NCI-H2227 (cell line): ENCODE measurements at regions not wholly inside any gene's neighbourhood (a gene's known extent, or its start where the extent isn't known, plus 50 kb on each side); places are given as distances from the start of the nearest gene placed in this dataset.

Source experiments
- DNase-seq: peaks from one replicate; lab custom pipeline; 2025; ENCODE audit not compliant: unreplicated experiment; lab: John Stamatoyannopoulos, UW

DNA sequence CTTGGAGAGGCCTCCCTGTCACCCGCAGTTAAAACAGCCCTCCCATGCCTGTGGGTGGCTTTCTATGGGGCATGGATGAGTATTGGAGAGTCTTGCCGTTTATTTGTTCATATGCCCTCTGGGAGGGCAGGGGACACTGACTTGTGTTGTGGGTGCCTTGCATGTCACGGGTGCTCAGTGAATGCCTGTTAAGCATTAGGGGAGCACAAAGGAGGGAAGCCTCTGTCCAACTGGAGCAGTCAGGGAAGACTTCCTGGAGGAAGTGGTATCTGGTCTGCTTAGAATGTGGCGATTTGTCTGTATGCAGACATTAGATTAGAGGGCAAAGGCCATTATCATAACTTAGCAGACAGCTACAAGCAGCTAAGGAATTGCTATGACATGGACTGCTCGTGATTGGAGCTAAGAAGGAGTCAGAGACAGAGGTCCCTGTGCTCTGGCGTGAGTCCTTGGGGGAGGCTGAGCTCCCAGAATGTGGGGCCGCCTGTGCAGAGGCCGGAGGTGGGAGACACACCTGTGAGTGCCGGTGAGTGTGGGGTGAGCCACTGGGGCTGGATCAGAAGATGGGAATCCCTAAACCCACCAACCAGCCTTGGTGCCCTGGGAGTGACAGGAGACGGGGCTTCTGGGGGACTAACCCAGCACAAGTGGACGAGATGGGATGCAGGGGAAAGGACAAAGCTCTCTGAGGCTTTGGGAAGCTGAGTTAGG is 286.1 kb downstream of the SEC14L1 start:
- DNase-seq: no peak

DNA sequence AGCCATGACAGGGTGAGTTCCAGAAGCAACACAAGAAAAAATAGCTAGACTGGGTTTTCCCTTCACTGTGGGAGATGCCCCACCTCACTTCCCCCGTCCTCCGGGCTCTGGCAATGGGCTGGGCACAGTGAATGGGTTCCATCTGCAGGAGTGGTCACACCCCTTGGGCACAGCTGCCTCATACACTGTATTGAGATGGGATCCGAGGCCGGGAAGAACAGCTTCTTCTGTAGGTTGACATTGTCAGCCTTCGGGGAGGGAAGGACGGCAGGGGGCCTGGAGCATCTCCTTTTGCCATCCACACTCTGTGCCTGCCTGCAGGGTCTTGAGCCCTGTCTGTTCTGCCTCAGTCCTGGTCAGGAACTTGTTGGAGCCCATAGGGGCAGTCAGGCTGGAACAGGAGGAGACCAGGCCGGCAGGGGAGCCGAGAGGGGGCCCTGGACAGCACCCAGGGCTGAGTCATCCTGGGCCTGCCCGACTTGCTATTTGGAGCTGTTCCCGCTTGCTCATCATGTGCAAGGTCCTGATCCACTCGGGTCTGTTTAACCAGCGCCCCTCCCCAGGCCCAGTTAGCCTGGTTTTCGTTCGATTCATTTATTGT is 286.7 kb downstream of the SEC14L1 start:
- peak; percentile 19 for DNase-seq

DNA sequence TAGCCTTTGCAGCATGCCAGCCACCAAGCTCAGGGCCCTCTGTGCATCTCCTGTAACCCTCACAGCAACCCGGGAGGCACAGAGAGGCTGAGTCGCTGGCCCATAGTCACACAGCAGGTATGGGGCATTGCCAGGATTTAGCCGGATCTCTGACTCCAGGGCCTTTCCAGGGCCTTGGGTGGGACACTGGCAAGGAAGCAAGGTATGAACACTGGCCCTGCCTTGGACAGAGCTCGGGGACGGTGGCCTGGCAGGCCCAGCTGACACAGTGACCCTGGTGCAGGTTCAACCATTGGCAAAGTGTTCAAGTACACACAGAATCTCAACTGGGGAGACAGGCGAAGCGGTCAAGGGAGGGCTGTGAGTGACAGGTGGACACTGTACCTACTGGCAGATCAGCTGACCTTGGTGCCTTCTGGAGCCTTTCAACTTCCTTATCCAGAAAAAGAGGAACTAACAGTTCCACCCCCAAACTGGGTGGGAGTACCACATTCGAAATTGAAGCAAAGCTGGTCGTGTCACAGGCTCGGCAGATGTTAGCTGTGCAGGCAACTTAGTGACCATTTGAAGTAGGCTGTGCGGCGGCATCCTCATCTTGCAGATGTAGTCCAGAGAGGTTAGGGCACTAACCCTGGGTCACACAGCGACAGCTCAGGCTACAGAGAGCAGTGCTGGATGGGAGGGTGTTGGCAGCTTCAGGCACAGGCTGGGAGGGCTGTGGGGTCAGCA is 287.4 kb downstream of the SEC14L1 start:
- DNase-seq: no peak

DNA sequence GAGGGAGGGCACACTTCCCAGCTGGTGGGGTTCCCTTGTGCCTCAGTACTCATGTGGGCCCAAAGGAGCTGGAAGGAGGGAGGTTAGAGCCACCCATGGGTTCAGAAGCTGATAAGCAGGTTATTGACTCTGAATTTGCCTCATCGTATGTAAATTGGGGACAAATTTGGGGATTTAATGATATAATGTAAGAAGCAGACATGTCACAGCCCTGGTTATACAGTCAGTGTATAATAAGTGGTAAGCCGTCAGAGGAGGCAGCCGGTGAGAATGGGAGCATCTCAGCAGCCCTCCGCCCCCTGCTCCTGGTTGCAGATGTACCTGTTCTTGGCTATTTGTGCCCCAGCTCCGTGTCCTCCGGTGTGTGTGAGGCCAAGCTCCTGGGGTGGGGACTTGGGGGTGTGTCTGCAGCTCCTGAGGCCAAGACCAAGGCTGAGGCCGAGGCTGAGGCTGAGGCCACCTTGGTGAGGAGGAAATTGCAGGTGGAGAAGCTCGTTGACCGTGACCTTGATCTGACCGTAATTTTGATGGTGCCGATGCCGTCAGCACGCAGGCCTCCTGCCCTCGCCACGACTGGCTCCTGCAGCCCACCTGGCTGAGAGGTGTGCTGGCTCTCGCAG is 288.1 kb downstream of the SEC14L1 start:
- DNase-seq: no peak

DNA sequence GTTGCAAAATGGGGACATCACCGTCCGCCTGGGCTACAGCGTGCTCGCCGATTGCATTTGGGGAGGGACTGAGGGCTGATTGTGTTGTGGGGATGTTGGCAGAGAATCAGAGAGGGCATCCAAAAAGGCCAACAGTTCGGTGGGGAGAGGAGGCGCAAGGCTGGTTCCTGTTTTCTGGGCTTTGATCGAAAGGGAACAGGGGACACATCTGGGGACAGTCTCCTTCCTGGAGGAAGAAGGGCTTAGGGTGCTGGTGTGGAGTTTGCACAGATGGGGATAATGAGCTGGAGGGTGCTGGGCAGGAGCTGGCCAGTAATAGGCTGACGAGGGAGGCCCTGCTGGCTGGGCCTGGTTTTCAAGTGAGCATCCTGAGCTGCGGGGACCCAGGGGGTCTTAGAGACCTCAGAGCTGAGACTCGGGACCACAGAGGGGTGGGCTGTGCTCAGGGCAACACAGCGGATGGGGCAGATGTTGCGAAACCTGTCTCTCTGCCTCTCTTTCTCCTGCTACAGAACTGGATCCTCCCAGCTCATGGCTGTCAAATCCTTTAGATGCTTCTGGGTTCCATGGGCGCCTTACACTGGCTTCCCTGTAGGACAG is 288.7 kb downstream of the SEC14L1 start:
- DNase-seq: no peak

DNA sequence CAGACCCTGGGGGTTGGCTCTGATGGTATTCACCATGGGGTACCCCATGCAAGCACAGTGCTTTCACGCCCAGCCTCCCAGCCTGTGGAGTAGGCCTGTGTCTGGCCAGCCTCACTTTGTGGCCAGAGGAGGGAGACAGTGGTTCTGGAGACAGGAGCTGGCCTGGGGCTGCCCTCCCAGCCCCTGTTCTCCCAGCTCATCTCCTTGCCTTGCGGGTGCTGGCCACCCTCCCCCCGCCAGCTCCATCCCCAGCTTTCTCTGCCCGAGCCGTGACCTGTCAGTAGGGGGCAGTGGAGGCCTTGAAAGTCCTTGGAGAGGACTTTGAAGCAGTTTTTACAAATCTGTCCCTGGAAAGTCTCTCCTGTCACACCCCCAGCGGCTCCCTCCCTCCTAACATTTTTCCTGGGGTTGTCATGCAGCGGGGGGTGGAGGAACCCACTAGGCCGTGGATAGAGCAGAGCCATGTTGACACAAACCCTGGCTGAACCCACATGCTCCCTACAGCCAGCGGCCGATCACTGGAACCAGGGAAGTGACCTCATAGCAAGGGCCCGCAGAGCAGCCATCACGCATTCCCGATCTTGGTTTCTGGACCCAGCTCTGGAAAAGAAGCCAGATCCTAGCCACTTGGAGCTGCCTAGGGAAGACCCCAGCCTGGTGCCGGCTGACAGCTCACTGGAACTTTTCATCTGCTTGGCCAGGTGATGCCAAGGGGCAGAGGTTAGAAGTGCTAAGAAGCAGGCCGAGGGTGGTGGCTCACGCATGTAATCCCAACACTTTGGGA is 289.4 kb downstream of the SEC14L1 start:
- peak; percentile 75 for DNase-seq

DNA sequence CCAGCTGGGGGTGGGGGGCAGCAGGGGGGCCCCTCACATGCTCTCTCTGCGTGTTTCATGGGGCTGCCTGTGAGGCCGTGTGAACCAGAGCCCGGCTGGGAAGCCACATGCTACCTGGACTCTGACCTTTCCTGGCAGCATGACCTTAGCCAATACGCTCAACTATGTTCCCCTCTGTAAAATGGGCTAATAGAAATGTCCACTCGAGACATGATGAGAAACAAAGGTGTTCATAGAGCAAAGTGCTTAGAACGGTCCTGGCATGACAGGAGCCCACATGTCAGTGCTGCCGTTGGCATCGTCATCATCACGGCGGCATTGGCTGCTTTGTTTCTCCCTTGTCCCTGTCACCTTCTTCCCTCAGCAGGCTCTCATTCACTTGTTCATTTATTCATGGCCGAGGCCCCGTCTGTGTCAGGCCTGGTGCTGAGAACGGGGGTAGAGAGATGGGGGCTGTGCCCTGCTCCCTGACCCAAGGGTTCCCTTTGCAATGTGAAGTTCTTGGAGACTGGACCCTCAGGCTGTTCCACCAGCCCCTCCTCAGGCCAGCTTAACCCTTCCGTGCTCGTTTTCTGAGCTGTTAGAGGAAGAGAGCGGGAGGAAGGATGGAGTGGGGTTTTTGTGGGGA is 291.4 kb downstream of the SEC14L1 start:
- no peak for DNase-seq

DNA sequence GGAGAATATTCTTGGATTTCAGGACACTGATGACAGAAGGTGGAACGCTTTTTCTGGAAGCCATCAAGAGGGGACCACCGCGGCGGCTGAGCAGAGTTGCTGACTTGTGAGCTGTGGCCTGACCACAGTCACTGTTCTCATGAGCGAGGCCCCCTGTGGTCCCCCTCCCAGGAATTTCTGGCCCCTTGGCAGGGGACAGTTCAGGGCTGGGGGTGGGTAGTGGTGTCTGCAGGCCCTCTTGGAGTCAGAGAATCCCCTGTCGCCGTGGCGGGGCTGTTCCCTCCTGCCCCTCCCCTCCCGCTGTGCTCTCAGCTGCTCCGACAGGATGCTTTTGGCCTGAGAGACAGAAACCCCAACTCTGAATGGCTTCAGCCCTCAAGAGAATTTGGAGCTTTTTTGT is 292.0 kb downstream of the SEC14L1 start:
- no peak for DNase-seq

DNA sequence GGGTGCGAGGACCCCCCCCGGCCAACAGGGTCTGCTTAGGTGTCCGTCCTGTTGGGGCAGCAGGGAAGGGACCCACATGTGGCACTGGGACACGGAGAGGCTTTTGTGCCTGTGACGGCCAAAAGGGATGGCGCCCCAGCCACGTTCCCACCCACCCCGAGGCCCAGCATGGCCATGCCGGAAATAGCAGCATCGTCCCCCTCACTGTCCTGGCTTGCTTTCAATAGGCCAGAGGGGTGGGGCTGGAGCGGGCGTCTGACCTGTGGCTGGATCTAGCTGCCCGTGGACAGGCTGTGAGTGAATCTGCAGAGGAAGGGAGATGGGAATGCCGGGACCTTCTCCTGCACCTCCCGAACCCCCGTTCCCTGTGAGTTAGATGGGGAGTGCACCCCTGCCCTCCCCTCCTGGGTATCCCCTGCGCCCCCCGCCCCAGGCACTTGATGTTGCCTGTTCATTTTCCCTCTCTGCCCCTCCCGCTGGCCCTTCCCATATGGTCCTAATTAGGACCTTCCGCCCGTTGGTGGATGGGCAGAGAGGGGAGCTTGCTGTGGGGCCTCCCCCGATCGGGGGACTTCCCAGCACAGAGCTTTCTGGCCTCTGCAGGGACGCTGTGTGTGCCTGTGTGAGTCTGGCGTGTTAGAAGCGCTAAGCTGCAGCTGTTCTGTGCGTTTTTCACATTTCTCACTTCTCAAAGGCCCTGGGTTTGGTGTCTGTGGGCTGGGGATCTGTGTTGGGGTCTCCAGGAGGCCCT is 292.8 kb downstream of the SEC14L1 start:
- DNase-seq: peak; percentile 19

DNA sequence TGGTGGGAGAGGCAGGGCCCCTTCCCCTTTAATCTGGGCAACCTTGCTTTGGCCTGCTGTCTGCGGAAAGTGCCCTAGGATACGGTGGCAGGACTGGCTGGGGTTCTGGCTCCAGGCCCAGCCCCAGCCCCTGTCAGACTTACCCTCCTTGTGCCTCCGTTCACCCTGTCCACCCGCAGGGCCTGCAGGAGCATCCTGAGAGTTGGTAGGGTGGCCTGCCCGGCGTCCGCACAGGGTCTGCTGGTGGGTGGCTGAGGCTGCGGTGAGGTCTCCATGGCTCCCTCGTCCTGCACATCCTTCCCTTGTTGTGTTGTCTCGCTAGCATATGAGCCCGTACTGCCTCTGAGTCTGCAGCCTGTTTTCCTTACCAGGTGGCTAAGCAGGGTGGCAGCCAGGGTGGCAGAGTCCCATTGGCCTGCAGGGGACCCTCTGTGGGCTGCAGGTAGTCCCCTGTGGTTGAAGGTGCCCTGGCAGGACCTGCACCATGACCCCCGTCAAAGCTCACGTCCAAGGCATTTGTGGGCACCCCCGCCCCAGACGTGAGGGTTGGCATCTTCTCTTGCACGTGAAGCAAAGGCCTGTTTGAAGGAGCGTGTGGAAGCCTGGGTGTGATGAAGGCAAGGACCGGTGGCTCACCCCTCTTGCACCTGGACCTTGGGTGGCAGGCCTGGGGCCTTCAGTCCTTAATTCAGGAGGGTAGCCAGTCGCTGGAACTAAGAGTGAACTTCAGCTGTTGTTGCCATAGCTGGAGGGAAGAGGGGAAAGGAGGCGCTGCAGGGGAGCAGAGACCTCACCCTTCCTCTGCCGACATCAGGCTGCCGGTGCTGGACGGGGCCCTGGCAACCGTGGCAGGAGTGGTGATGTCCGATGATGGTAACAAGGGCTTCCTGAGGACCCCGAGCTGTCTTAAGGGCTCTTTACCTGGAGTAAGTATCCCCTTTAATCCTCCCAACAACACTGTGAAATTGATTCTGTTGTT is 293.7 kb downstream of the SEC14L1 start:
- no peak for DNase-seq

DNA sequence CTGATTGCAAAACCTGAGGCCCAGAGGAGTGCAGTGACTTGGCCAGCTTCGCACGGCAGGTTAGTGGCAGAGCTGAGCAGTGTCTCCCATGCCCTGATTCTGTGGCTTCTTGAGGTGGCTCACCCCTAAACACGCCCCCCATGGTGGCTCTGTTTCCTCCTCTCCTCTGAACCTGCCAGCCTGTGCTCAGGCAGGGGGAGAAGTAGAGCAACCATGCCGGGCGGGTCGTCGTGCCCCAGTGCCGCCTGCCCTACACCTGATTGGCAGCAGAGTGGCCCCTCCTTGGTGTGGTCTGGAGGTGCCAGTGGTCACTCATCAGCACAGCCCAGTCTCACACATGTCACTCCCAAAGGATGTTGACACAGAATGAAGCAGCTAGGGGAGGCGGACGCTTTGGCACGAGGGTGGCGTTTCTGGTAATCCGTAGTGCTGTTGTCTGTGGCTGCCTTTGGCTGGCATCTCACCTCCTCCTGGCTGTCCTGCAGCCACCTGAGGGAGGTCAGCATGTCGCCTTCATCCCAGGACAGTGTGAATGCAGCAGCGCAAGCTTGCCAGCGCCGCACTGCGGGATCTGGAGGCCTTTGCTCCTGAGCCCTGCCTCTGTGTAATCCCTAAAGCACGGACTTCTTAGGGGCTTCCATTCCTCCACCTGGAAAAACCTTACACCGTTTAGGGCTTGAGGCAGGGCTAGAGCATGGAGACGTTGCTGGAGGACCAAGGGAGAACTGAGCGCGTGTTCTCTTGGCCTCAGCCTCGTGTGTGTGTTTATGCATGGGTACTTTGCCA is 294.7 kb downstream of the SEC14L1 start:
- no peak for DNase-seq

DNA sequence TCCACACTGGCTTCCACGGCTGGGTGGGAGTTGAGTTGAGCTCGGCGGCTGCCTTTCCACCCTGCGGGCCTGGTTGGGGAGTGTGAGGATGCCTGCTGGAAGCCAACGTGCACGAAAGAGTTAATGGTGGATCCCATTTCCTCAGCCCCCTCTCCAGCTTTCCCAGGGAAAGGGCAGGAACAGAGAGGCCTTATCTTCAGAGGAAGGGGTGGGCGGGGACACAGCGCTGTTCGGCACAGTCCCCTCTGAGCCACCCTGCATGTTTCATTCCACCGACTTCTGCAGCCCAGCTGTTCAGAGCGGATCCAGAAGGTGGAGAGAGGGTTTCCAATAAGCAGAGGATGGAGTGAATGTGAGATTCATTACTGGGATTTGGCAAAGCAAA is 295.3 kb downstream of the SEC14L1 start:
- DNase-seq: no peak

DNA sequence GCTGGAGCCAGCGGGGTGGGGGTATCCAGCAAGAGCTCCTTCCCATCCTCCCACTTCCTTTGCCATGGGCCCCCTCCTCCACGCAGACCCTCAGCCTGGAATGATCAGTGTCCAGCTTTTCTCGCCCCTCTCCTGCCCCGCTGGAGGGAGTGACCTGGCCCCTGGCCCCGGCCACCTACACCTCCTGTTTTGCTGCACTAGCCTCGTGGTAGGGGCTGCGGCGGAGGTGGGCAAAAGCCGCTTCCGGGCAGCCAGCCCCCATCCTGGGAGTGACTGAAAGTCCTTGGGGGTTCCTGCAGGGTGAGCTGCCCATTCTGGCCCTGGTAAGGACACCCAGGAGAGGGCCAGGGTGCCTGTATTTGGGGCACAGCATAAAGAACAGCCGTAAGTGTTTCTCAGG is 295.7 kb downstream of the SEC14L1 start:
- DNase-seq: no peak

DNA sequence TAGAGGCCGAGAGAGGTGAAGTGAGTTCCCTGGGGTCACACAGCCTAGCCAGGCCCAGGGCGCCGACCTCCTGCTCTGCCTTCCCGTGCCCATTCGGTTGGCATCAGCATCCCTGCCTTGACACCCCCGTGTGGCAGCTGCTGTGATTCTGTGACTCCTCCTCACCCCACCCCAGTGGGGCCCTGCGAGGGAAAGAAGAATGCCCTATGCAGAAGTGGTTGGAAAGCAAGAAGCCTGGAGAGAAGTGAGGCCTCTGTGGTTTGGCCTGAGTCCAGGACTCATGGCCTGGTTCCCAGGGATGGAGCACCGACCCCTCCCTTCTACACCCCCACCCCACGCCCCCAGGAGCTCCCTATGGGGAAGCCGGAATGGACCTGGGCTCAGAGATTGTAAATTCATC is 296.2 kb downstream of the SEC14L1 start:
- no peak for DNase-seq

DNA sequence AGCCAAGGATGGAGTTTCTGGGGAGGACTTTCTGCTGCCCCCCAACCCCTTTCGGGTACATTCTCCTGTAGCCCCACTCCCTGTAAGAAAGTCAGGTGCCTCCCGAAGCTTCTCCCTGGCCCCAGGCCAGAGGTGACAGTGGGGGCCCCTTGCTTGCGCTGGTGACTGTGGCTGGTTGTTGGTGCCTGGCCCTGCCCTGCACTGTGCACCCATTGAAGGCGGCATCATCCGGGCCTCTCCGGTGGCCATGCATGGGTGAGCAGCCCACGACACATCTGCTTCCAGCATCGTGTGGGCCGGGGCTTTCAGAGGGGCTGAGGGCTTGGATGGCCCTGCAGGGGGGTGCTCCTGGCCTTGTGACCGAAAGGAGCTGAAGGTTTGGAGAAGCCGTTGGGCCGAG is 297.0 kb downstream of the SEC14L1 start:
- no peak for DNase-seq

DNA sequence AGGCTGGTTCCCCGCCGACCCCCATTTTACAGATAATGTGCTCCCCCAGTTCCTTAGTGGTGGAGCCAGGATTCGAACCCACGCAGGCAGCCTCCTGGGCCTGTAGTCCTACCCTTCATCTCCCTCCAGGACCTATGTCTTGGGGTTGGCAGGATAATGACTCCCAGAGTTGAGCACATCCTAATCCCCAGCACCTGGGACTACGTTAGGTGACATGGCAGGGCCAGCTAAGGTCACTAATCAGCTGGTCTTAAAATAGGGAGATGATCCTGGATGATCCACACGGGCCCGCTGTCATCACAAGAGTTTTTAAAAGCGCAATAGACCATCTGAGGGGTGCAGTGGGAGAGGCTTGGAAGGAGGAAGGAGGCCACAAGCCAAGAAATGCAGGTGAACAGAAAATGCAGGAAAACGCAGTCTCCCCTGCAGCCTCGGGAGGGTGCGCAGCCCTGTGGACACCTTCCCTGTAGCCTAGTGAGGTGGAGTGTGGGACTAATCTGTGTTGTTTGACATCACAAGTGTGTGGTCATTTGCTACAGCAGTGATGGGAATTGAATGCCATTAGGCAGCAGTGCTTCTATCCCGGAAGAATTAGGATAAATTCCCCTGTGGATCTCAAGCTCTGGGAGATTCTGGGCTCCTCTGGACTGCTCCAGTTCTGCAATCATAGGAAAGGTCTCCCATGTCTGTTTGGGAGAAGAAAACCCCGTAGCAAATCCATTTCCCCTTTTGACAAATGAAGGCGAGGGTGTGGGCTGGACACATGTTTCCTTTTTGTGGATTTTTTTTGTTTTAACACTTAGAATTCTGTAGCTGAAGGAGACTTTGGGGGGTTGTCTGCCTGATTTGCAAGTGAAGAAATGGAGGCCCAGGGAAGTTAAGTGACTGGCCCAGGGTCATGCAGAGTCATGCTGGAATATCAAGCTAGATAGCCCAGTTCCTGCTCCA is 297.7 kb downstream of the SEC14L1 start:
- no peak for DNase-seq
